HG03469 (cell line): ENCODE measurements at regions not wholly inside any gene's neighbourhood (a gene's known extent, or its start where the extent isn't known, plus 50 kb on each side); places are given as distances from the start of the nearest gene placed in this dataset.

Experiments
- ATAC-seq: cut with Tn5 transposase; IDR thresholded peaks from one replicate; pipeline ENCODE4 v1.9.1; 2021; ENCODE audit warnings: mild to moderate bottlenecking, moderate library complexity, moderate number of reproducible peaks; ENCODE audit not compliant: unreplicated experiment

- no peak for ATAC-seq
These were observed 2045.3 kb upstream of the PIK3C3 start for GRCh38 chr18:39909706-39910105.

- ATAC-seq: no peak
These were observed 2068.9 kb upstream of the PIK3C3 start for GRCh38 chr18:39886136-39886535.

GRCh38 chr18:39872651-39873050 lies 2082.4 kb upstream of the PIK3C3 start:
- ATAC-seq: no peak

GRCh38 chr18:39871961-39872360 lies 2083.1 kb upstream of the PIK3C3 start:
- ATAC-seq: no peak

- ATAC-seq: no peak
These were observed 2084.4 kb upstream of the PIK3C3 start for GRCh38 chr18:39870591-39870990.

- no peak for ATAC-seq
These were observed 2091.1 kb upstream of the PIK3C3 start for GRCh38 chr18:39863916-39864315.

- no peak for ATAC-seq
These were observed 2092.7 kb upstream of the PIK3C3 start for GRCh38 chr18:39862341-39862740.

GRCh38 chr18:39854291-39854690 lies 2100.7 kb upstream of the PIK3C3 start:
- no peak for ATAC-seq

GRCh38 chr18:39846265-39846664 lies 2108.8 kb upstream of the PIK3C3 start:
- ATAC-seq: no peak

- no peak for ATAC-seq
These were observed 2109.4 kb upstream of the PIK3C3 start for GRCh38 chr18:39845631-39846030.

- no peak for ATAC-seq
These were observed 2109.9 kb upstream of the PIK3C3 start for GRCh38 chr18:39845106-39845505.

GRCh38 chr18:39843546-39843945 lies 2111.5 kb upstream of the PIK3C3 start:
- ATAC-seq: no peak

- no peak for ATAC-seq
These were observed 2112.6 kb upstream of the PIK3C3 start for GRCh38 chr18:39842366-39842914.

- ATAC-seq: no peak
These were observed 2113.3 kb upstream of the PIK3C3 start for GRCh38 chr18:39841482-39842365.

GRCh38 chr18:39840856-39841481 lies 2114.1 kb upstream of the PIK3C3 start:
- no peak for ATAC-seq

- ATAC-seq: no peak
These were observed 2114.6 kb upstream of the PIK3C3 start for GRCh38 chr18:39840406-39840805.

- ATAC-seq: no peak
These were observed 2115.3 kb upstream of the PIK3C3 start for GRCh38 chr18:39839782-39840181.

GRCh38 chr18:39838831-39839230 lies 2116.2 kb upstream of the PIK3C3 start:
- ATAC-seq: no peak

- ATAC-seq: no peak
These were observed 2119.6 kb upstream of the PIK3C3 start for GRCh38 chr18:39835303-39836030.

GRCh38 chr18:39834636-39835035 lies 2120.4 kb upstream of the PIK3C3 start:
- no peak for ATAC-seq

- no peak for ATAC-seq
These were observed 2129.4 kb upstream of the PIK3C3 start for GRCh38 chr18:39825485-39826150.
